Left ventricle myocardium inferior (tissue), 1 donor: ENCODE measurements at regions not wholly inside any gene's neighbourhood (a gene's known extent, or its start where the extent isn't known, plus 50 kb on each side); places are given as distances from the start of the nearest gene placed in this dataset.

ENCODE experiments used
- DNase-seq: peaks from one replicate; pipeline ENCODE4 v3.0.0-alpha.2; 2020
- H3K27ac ChIP-seq: fragments of 200-600 bp; replicated peaks from 2 replicates; pipeline ENCODE4 v1.8.0; 2021
- H3K27me3 ChIP-seq: fragments of 200-600 bp; 2 replicates; pipeline ENCODE4 v1.8.0; 2021; ENCODE audit warnings: low read depth
- H3K36me3 ChIP-seq: fragments of 200-600 bp; 2 replicates; pipeline ENCODE4 v1.8.0; 2021
- H3K4me1 ChIP-seq: fragments of 200-600 bp; 2 replicates; pipeline ENCODE4 v1.8.0; 2021
- H3K4me3 ChIP-seq: fragments of 200-600 bp; 2 replicates; pipeline ENCODE4 v1.8.0; 2021; ENCODE audit warnings: mild to moderate bottlenecking, moderate library complexity
- H3K9me3 ChIP-seq: fragments of 200-600 bp; replicated peaks from 2 replicates; pipeline ENCODE4 v1.8.0; 2021
- intact Hi-C: fragments of 100-400 bp; cut with micrococcal nuclease; formaldehyde crosslinking; loops from one replicate; pipeline ENCODE4 v1.11.0; 2022
- TF ChIP-seq, protein P1 (sequence below): fragments of 200-600 bp; IDR thresholded peaks from 2 replicates; pipeline ENCODE4 v1.8.0; 2021; ENCODE audit warnings: antibody characterized with exemption, mild to moderate bottlenecking, borderline replicate concordance
- donor health status: DM: no; HTN: yes; CAD: no; lungs with severe emphysema.

- intact Hi-C loops: no loop called here
- TF ChIP-seq, protein P1, sequence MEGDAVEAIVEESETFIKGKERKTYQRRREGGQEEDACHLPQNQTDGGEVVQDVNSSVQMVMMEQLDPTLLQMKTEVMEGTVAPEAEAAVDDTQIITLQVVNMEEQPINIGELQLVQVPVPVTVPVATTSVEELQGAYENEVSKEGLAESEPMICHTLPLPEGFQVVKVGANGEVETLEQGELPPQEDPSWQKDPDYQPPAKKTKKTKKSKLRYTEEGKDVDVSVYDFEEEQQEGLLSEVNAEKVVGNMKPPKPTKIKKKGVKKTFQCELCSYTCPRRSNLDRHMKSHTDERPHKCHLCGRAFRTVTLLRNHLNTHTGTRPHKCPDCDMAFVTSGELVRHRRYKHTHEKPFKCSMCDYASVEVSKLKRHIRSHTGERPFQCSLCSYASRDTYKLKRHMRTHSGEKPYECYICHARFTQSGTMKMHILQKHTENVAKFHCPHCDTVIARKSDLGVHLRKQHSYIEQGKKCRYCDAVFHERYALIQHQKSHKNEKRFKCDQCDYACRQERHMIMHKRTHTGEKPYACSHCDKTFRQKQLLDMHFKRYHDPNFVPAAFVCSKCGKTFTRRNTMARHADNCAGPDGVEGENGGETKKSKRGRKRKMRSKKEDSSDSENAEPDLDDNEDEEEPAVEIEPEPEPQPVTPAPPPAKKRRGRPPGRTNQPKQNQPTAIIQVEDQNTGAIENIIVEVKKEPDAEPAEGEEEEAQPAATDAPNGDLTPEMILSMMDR: no peak
- no peak for DNase-seq
These were observed 204.3 kb upstream of the DIO2 start for GRCh38 chr14:80415636-80416035.

DNA sequence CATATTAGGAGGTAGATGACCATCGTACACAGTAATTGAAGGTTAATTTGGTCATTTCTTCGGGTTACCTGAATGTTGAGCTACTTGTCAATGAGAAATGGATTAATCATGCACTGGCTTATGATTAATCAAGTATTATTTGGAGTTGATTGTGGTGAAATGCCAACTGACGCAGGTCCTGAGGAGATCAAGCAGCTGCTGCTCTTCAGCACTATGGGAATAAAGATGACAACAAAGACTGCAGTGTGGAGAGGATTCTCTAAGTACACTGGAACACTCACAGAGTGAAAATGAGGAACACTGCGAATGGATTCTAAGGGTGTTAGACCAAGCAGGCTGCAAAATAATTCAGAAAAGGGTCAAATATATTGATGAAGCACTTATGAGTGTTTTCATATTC lies 202.8 kb upstream of the DIO2 start:
- Histone ChIP-seq H3K27ac (no peak overlapping the region), H3K36me3 (no peaks in the 10 kb centered on the region), H3K4me1 (no peaks in the 10 kb centered on the region), H3K9me3 (no peaks in the 10 kb centered on the region), H3K4me3 (no peak overlapping the region), H3K27me3 (no peaks in the 10 kb centered on the region)
- DNase-seq: no peak
- TF ChIP-seq, protein P1: no peak
- intact Hi-C loops: no loop called here

More at GRCh38 chr14:80415636-80416035, 204.3 kb upstream of the DIO2 start:
- Histone ChIP-seq H3K4me3 (no peak overlapping the region), H3K36me3 (no peaks in the 10 kb centered on the region), H3K27ac (no peak overlapping the region), H3K9me3 (no peaks in the 10 kb centered on the region), H3K27me3 (no peaks in the 10 kb centered on the region), H3K4me1 (no peaks in the 10 kb centered on the region)

DNA sequence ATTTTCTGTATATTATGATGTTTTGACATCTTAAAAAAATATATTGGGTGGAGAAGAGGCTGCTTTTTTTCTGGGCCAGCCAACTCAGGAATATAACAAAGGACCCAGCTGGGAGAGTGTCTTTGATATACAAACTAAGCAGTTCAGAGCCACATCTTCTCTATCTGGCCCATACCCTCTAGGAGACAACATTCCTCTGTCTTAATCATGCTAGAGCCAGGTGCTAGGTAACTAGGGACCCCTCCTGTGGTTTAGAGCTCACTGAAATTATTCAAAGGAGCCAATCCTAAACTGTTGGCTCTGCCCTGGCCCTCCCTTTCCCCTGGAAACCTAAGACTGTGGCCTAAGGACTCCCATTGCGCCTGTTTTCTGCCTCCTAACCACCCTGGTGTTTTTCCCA lies 193.1 kb upstream of the DIO2 start:
- H3K9me3 ChIP-seq: peaks cover 4% of the 10 kb centered on the region
- DNase-seq: no peak
- no peaks in the 10 kb centered on the region for H3K27me3 ChIP-seq
- H3K4me3 ChIP-seq: no peak overlapping the region
- no peaks in the 10 kb centered on the region for H3K4me1 ChIP-seq
- intact Hi-C loops: no loop called here
- TF ChIP-seq, protein P1: no peak
- H3K36me3 ChIP-seq: no peaks in the 10 kb centered on the region
- H3K27ac ChIP-seq: no peak overlapping the region

DNA sequence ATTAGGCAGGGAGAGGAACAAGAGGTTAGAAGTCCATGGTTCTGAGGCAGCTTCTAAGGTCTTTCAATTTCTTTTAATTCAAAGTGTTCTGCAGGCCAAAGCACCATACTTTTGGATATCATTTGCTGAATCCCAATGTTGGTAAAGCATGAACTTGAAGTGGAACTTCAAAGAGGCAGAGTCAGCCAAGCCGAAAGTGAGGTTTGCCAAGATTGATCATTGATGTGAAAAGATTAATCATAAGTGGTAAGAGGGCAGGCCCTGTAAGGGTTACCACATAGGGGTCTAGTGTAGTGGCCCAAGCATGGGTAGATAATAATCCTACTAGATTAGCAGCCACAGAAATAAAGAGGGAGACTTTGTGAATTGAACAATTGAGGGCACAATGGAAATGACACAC lies 191.7 kb upstream of the DIO2 start:
- TF ChIP-seq, protein P1: no peak
- Histone ChIP-seq H3K4me3 (no peak overlapping the region), H3K9me3 (peaks cover 18% of the 10 kb centered on the region), H3K4me1 (no peaks in the 10 kb centered on the region), H3K27ac (no peak overlapping the region), H3K27me3 (no peaks in the 10 kb centered on the region), H3K36me3 (no peaks in the 10 kb centered on the region)
- DNase-seq: no peak
- intact Hi-C loops: no loop called here

- TF ChIP-seq, protein P1: no peak
- Histone ChIP-seq H3K36me3 (no peaks in the 10 kb centered on the region), H3K27ac (no peak overlapping the region), H3K9me3 (peaks cover 31% of the 10 kb centered on the region), H3K27me3 (no peaks in the 10 kb centered on the region), H3K4me1 (no peaks in the 10 kb centered on the region), H3K4me3 (no peak overlapping the region)
- no peak for DNase-seq
- intact Hi-C loops: no loop called here
These were observed 183.7 kb upstream of the DIO2 start for GRCh38 chr14:80395031-80395430.

- TF ChIP-seq, protein P1: no peak
- Histone ChIP-seq H3K27me3 (no peaks in the 10 kb centered on the region), H3K36me3 (no peaks in the 10 kb centered on the region), H3K4me3 (no peak overlapping the region), H3K27ac (no peak overlapping the region), H3K9me3 (peaks cover 20% of the 10 kb centered on the region), H3K4me1 (no peaks in the 10 kb centered on the region)
- no peak for DNase-seq
- intact Hi-C loops: no loop called here
These were observed 182.5 kb upstream of the DIO2 start for GRCh38 chr14:80393766-80394165.
